Islet precursor cell (in vitro differentiated cells): ENCODE measurements at regions not wholly inside any gene's neighbourhood (a gene's known extent, or its start where the extent isn't known, plus 50 kb on each side); places are given as distances from the start of the nearest gene placed in this dataset.

Experiments
- DNase-seq: peaks from one replicate; pipeline ENCODE4 v3.0.0-alpha.2; 2018

GRCh38 chr4:178856139-178856800, 1414.0 kb upstream of the AGA start:
- DNase-seq = no peak

GRCh38 chr4:178871476-178871875, 1429.2 kb upstream of the AGA start:
- DNase-seq = no peak

DNA sequence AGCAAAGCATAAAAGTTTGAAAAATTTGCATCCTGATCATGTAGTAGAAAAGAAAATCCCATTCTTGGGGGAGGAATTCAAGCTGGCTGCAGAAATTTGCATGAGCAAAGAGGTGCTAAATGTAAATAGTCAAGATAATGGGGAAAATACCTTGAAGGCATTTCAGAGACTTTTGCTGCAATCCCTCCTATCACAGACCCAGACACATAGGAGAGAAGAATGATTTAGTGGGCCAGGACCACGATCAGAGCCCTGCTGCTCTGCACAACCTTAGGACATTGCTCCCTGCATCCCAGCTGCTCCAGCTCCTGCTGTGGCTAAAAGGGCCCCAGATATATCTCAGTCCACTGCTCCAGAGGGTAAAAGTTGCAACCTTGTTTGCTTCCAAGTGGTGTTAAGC, 1439.7 kb upstream of the AGA start:
- no peak for DNase-seq

- no peak for DNase-seq
These were observed 1451.9 kb upstream of the AGA start for GRCh38 chr4:178894126-178894525.

- no peak for DNase-seq
These were observed 1456.8 kb upstream of the AGA start for GRCh38 chr4:178899084-178899483.

GRCh38 chr4:178917756-178918155, 1475.5 kb upstream of the AGA start:
- no peak for DNase-seq

DNA sequence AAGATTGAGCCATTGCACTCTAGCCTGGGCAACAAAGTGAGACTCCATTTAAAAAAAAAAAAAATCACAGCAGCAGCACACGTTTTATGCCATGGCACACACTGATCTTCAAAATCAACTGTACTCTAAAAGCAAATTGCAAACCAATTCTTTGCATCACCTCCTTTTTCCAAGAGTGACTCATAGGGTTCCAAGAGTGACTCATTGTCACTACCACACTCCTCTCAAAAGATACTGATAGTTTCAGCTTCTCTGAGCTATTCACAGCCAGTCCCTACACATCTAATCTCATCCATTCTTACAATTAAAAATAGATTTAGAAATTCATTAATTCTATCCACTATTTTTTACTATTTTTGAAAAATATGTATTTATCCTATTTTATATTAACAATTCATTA, 1494.9 kb upstream of the AGA start:
- no peak for DNase-seq

GRCh38 chr4:178941975-178942374, 1499.7 kb upstream of the AGA start:
- DNase-seq = no peak

DNA sequence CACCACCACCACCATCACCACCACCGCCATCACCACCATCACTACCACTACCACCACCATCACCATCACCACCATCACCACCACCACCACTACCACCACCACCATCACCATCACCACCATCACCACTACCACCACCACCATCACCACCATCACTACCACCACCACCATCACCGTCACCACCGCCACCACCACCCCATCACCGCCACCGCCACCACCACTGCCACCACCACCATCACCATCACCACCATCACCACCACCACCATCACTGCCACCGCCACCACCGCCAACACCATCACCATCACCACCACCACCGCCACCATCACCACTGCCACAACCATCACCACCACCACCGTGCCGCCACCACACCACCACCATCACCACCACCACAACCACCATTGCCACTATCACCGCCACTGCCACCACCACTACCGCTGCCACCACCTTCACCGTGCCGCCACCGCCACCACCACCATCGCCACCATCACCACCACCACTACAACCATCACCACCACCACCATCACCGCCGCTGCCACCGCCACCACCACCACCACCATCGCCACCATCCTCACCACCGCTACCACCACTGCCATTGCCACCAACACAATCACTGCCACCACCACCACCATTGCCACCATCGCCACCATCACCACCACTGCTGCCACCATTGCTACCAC, 1511.3 kb upstream of the AGA start:
- no peak for DNase-seq

DNA sequence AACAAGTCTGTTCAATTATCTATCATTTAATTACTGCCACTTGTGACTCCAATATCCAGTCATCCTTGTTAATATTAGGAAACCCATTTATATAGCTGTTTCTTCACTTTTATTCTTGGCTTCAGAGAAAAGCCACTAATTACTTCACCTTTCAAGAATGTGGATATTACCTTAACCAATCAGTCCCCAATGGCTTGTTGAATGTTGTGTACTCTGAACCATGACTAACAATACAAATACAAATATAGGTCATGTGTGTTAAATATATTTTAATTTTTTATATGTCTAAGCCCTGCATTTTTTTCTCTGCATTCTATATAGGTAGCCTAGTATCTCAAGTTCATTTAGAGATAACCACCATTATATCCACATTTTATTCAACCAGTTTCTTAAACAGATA, 1513.4 kb upstream of the AGA start:
- no peak for DNase-seq

DNA sequence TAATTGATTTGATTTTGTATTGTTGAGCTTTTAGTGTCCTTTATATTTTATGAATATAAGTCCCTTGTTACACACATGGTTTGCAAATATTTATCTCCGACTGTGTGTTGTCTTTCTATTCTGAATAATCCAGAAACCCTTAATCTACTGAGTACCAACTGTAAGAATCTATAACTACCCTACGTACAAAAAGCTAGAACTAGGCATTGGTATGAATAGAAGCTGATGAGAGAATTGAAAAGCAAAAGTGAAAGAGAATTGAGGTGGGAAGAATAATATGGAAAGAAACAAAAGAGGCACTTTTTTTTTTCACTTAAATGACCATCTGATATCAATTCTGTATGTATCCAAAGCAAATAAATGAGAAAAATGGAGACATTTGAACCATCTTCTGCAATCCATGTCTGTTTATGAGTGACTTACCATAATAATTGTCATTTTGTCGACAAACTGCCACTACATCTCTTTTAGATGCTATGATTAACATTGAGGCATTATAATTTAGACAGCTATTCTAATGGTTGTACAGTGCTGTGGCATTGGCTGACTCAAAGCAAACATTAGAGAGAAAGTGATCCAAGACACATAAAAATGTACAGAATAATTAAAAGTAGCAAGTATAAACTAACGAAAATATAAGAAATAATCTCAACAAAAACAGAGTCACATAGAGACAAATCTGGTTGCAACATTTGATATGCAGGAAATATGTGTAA, 1516.6 kb upstream of the AGA start:
- DNase-seq = no peak

DNA sequence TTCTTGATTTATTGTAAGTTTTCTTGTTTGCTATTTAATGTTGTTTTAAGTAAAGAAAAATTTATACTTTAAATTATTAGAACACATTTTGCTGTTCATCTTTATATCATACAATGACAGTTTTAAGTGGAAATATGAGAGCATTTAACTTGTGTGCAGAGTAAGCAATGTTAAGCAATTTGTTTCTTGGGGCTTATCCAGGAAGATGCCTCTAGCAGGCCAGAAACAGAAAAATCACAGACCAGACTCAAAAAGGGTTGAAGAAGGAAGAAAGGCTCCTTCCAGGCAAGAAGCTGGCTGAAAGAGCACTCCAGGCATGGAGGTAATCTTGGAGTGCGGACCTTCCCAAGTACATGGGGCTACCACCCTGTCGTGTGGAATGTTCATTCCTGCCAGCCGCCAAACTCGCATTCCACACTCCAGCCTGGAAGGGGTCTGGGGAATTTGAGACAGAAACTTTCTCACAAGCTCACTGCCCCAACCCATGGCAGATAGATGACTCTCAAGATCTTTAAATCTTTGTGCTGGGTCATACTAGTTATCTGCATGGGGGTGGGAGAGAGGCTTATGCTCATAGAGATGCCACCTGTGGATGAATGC, 1521.3 kb upstream of the AGA start:
- DNase-seq = peak; percentile 69

- DNase-seq = no peak
These were observed 1524.4 kb upstream of the AGA start for GRCh38 chr4:178966644-178967043.

DNA sequence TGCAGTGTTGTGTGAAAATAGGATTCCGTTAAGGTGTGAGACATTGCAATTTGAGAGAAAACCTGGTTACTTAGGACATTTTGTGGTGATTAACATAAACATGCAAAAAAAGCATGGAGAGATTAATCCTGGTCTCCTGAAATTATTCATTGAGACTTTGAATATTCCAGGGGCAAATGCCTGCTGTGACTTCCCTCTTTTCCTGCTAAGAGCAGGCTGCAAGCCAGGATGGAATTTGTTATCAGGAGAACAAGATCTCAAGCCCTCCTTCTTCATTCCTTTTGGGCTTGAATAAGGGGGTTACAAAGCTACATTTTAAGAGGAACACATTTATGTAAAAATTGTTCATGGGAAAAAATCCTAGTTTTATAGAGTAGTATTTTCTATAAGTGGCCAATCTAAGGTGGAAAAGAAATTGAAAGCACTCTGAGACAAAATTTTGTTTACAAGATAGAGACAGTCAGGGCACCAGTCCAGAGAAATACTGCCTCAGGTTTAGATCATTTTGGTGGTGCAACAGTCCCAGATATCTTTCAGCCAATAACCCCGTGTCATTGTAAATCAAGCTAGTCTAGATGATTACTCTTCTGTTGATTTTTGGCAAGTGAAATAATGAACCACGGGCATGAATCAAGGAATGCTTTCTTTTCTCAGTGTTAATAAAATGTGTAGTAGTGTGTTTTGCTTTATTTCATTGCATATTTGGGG, 1528.3 kb upstream of the AGA start:
- no peak for DNase-seq

DNA sequence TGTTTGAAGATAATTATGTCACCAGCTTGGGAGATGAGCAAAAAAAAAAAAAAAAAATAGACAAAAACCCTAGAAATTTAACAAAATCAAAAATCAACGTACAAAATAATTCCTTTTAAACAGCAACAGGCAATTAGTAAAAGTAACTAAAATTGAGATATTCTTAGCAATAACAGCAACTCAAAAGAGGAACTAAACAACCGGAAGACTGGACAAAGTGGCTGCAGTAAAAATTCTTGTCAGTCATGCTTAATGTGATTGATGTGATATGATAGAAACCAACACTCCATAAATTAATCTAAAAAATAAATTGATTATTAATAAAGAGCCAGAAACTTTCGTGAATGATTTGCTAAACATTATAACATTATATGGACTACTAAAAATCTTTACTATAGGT, 1534.6 kb upstream of the AGA start:
- no peak for DNase-seq

DNA sequence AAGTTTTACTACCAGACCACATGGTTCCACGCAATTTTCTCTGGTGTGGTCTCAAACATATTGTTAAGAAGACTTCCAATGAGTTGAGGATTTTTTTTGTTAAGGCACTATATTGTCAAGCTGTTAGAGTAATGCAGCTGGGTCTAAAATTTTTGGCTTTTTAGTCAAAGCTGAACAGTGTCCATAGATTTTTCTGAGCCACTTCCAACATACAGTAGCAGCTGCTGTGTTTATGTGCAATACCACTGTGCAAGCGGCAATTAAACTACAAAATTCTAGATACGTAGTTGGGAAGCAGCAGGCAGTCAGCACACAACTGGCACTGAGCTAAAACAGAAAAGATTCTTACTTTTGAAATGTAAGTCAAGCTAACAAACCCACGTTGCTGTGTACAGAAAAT, 1551.1 kb upstream of the AGA start:
- no peak for DNase-seq

DNA sequence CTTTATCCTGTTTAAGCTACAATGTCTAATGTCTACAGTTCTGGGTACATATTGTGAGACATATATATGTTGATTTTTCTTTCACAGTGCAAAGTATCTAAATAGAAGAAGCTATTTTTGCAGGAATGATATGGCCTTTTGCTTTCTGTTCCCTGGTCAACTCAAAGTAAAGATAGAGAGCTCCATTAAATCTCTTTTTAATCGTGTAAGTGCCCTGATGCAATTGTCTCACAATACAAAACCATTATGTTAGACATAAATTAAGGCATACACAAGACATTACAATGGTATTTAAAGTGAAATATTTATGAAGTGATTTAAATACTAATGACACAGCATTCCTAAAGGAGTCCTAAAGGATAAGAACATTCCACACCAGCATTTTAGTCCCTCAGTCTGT, 1559.7 kb upstream of the AGA start:
- DNase-seq = no peak

- no peak for DNase-seq
These were observed 1565.5 kb upstream of the AGA start for GRCh38 chr4:179007755-179008154.

GRCh38 chr4:179017581-179017980, 1575.3 kb upstream of the AGA start:
- no peak for DNase-seq

DNA sequence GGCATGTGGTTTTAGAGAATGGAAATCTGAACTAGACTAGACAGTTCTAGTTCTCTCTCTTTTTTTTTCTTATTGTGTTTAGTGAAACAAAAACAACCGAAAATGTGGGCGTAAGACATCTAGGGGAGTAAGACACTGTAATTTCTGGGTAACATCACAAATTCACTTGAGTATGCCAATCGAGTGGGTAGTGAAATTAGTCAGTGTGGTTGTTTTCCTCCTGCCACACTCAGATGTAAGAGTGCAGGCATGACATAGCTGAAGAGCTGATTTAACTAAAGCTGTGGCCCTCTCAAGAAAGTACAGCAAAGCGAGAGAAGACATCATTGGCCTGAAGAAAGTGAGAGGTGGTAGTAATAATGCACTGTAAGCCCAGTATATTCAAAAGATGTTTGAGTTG, 1585.3 kb upstream of the AGA start:
- DNase-seq = no peak

GRCh38 chr4:179028321-179028720, 1586.1 kb upstream of the AGA start:
- DNase-seq = no peak

- no peak for DNase-seq
These were observed 1587.4 kb upstream of the AGA start for GRCh38 chr4:179029683-179030082.

GRCh38 chr4:179040259-179040658, 1598.0 kb upstream of the AGA start:
- peak; percentile 50 for DNase-seq
